Naive B cell (primary cell): ENCODE measurements at regions not wholly inside any gene's neighbourhood (a gene's known extent, or its start where the extent isn't known, plus 50 kb on each side); places are given as distances from the start of the nearest gene placed in this dataset.
"Not testable (repeated sequence)": the region's sequence is repeated elsewhere in the genome, so short reads cannot be mapped to it uniquely, and the experiment has no call there.

Source experiments
- ATAC-seq, 2 donors: fragments of 150-1000 bp; cut with Tn5 transposase; 2 replicates each; pipeline ENCODE4 v1.10.0; 2021; ENCODE audit warnings: low read depth in 2 of 2, mild to moderate bottlenecking in 2 of 2, moderate library complexity in 2 of 2
- DNase-seq: peaks from one replicate; pipeline ENCODE4 v3.0.0; 2022
- H3K27ac Mint-ChIP-seq, 6 donors: one replicate each; pipeline ENCODE4 v1.8.0; 2020 to 2022; ENCODE audit warnings: mild to moderate bottlenecking in 6 of 6, mixed read lengths in 6 of 6, moderate library complexity in 5 of 6, inconsistent platforms in 2 of 6
- H3K27me3 Mint-ChIP-seq, 3 donors: one replicate each; pipeline ENCODE4 v1.8.0; 2021 to 2022; ENCODE audit warnings: mixed read lengths in 3 of 3, mild to moderate bottlenecking in 1 of 3
- H3K36me3 Mint-ChIP-seq, 2 donors: one replicate each; pipeline ENCODE4 v1.8.0; 2020 to 2022; ENCODE audit warnings: mixed read lengths in 2 of 2, inconsistent platforms in 1 of 2, mild to moderate bottlenecking in 1 of 2
- H3K4me1 Mint-ChIP-seq, 3 donors: one replicate each; pipeline ENCODE4 v1.8.0; 2020 to 2022; ENCODE audit warnings: mixed read lengths in 3 of 3, inconsistent platforms in 1 of 3, mild to moderate bottlenecking in 1 of 3, moderate library complexity in 1 of 3
- H3K4me3 Mint-ChIP-seq, 8 donors: one replicate each; pipeline ENCODE4 v1.8.0; 2020 to 2022; ENCODE audit warnings: mild to moderate bottlenecking in 8 of 8, mixed read lengths in 8 of 8, moderate library complexity in 8 of 8, inconsistent platforms in 2 of 8
- H3K9me3 Mint-ChIP-seq, 7 donors: one replicate each; pipeline ENCODE4 v1.8.0; 2020 to 2022; ENCODE audit warnings: mixed read lengths in 7 of 7, mild to moderate bottlenecking in 5 of 7, inconsistent platforms in 2 of 7, moderate library complexity in 1 of 7

- Mint-ChIP-seq H3K27ac (no peak overlapping the region), H3K9me3 (peaks cover 0 to 11% (median 1%) of the 10 kb centered on the region in 7 donors), H3K4me3 (no peak overlapping the region), H3K27me3 (no peaks in the 10 kb centered on the region), H3K4me1 (no peaks in the 10 kb centered on the region), H3K36me3 (no peaks in the 10 kb centered on the region)
- ATAC-seq (no peak), DNase-seq (no peak)
Measured at GRCh38 chr6:19571176-19571575, 266.0 kb upstream of the ID4 start.

- Mint-ChIP-seq H3K4me1 (no peaks in the 10 kb centered on the region), H3K36me3 (no peaks in the 10 kb centered on the region), H3K27me3 (no peaks in the 10 kb centered on the region), H3K9me3 (peaks cover 0 to 22% (median 11%) of the 10 kb centered on the region in 7 donors), H3K27ac (no peak overlapping the region), H3K4me3 (no peak overlapping the region)
- ATAC-seq (no peak), DNase-seq (no peak)
Measured at GRCh38 chr6:19578481-19578880, 258.7 kb upstream of the ID4 start.

GRCh38 chr6:19584207-19584606 lies 253.0 kb upstream of the ID4 start:
- ATAC-seq, H3K4me3 Mint-ChIP-seq: not testable (repeated sequence)

GRCh38 chr6:19587238-19587942 lies 249.8 kb upstream of the ID4 start:
- no peak for DNase-seq
- H3K9me3 Mint-ChIP-seq, result peaks cover 0 to 12% (median 5%) of the 10 kb centered on the region in 7 donors
- no peak for ATAC-seq
- H3K27me3 Mint-ChIP-seq, result no peaks in the 10 kb centered on the region
- H3K27ac Mint-ChIP-seq, result no peak overlapping the region
- no peak overlapping the region for H3K4me3 Mint-ChIP-seq
- H3K36me3 Mint-ChIP-seq, result no peaks in the 10 kb centered on the region
- no peaks in the 10 kb centered on the region for H3K4me1 Mint-ChIP-seq

More at GRCh38 chr6:19584207-19584606, 253.0 kb upstream of the ID4 start:
- H3K27ac Mint-ChIP-seq, H3K4me1 Mint-ChIP-seq, H3K27me3 Mint-ChIP-seq, DNase-seq, H3K36me3 Mint-ChIP-seq: not testable (repeated sequence)
- peaks cover 4 to 21% (median 11%) of the 10 kb centered on the region in 7 donors for H3K9me3 Mint-ChIP-seq

- ATAC-seq (no peak), DNase-seq (no peak)
- peaks cover 0 to 2% (median 0%) of the 10 kb centered on the region in 7 donors for H3K9me3 Mint-ChIP-seq
- no peak overlapping the region for H3K27ac Mint-ChIP-seq
- H3K36me3 Mint-ChIP-seq, result peaks cover 0 to 4% of the 10 kb centered on the region in 2 donors
- H3K27me3 Mint-ChIP-seq, result peaks cover 0 to 6% (median 4%) of the 10 kb centered on the region in 3 donors
- H3K4me1 Mint-ChIP-seq, result no peaks in the 10 kb centered on the region
- H3K4me3 Mint-ChIP-seq, result no peak overlapping the region
Measured at GRCh38 chr6:19590501-19591131, 246.6 kb upstream of the ID4 start.

DNA sequence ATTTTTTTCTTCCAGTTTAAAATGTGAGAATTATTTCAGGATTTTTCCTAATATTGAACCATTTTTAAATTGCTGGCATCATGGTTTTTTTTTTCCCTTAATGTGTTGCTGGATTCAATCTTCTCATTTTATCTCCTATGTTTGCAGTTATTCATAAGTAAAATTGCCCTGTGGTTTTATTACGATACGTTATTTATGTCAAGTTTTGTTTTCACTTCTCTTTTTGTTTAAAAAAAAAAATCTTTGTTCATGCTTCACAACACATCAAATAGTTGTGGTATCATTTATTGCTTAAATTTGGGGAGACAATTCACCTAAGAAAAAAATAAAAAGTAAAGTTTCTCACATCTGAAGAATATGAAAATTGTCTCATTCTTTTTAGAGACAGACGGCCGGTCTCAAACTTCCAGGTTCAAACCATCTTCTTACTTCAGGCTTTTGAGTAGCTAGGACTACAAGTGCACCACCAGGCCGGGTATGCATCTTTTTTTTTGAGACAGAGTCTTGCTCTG lies 239.3 kb upstream of the ID4 start:
- Mint-ChIP-seq H3K27me3 (peaks cover 0 to 24% (median 12%) of the 10 kb centered on the region in 3 donors), H3K9me3 (peaks cover 0 to 28% (median 2%) of the 10 kb centered on the region in 7 donors), H3K27ac (no peak overlapping the region), H3K4me1 (peaks cover 0 to 11% (median 3%) of the 10 kb centered on the region in 3 donors), H3K36me3 (peaks cover 0 to 9% of the 10 kb centered on the region in 2 donors), H3K4me3 (no peak overlapping the region)
- DNase-seq (no peak), ATAC-seq (no peak)

DNA sequence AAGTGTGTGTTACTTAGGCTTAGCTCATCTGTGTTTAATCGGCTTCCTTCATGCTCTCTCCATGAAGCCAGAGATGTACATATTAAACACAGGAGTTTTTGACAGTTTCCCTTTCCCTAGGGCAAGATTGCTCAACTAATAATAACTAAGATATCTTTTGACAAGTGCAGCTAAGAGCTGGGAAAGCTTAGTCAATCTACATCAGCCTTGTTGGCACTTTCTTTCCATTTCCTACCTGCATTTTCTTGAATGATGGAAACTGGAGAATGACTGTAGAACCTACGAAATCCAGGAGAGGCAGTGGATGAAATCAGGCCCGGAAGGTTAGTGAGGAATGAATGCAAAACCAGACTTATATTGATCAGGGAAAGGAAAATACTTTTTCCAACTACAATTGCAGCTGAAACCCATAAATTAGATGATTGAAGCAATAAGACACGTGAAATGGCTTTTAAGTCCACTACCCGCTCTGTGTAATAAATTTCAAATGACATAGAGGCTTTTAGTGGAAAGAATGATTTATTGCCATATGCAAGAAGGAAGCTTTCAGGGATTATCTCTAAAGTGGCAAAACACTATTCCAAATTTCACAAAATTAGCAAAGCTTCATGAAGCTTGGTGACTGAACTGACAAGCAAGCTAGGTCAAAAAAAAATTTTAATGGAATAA lies 237.2 kb upstream of the ID4 start:
- H3K9me3 Mint-ChIP-seq, result peaks cover 0 to 33% (median 2%) of the 10 kb centered on the region in 7 donors
- H3K4me3 Mint-ChIP-seq, result no peak overlapping the region
- H3K36me3 Mint-ChIP-seq, result peaks cover 0 to 7% of the 10 kb centered on the region in 2 donors
- H3K27me3 Mint-ChIP-seq, result peaks cover 6 to 25% (median 15%) of the 10 kb centered on the region in 3 donors
- DNase-seq, result no peak
- no peak for ATAC-seq
- H3K4me1 Mint-ChIP-seq, result peaks cover 0 to 11% (median 3%) of the 10 kb centered on the region in 3 donors
- no peak overlapping the region for H3K27ac Mint-ChIP-seq

GRCh38 chr6:19602434-19603013 lies 234.6 kb upstream of the ID4 start:
- no peak for DNase-seq
- Mint-ChIP-seq H3K9me3 (peaks cover 0 to 35% (median 3%) of the 10 kb centered on the region in 7 donors), H3K36me3 (no peaks in the 10 kb centered on the region), H3K27me3 (peaks cover 6 to 23% (median 20%) of the 10 kb centered on the region in 3 donors), H3K4me1 (peaks cover 0 to 11% (median 3%) of the 10 kb centered on the region in 3 donors), H3K4me3 (no peak overlapping the region), H3K27ac (no peak overlapping the region)
- ATAC-seq, result no peak

- Mint-ChIP-seq H3K9me3 (peaks cover 0 to 36% (median 3%) of the 10 kb centered on the region in 7 donors), H3K4me1 (peaks cover 0 to 6% (median 0%) of the 10 kb centered on the region in 3 donors), H3K36me3 (no peaks in the 10 kb centered on the region), H3K27ac (no peak overlapping the region), H3K27me3 (peaks cover 6 to 23% (median 20%) of the 10 kb centered on the region in 3 donors), H3K4me3 (no peak overlapping the region)
- ATAC-seq (no peak), DNase-seq (no peak)
Measured at GRCh38 chr6:19603721-19604120, 233.4 kb upstream of the ID4 start.

DNA sequence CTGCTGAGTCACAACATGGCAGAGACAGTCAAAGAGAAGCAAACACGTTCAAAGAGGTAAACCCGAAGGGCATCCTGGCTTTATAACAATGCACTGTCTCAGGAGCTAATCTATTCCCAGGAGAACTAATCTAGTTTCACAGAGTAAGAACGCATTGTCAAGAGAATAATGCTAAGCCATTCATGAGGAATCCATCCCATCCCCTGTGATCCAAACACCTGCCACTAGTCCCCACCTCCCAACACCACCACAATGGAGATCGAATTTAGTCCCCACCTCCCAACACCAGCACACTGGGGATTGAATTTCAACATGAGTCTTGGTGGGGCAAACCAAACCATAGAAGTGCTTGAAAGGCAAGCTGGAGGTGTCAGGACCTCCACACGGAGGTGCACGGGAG lies 231.5 kb upstream of the ID4 start:
- no peaks in the 10 kb centered on the region for H3K36me3 Mint-ChIP-seq
- H3K4me3 Mint-ChIP-seq, result no peak overlapping the region
- peaks cover 6 to 15% (median 9%) of the 10 kb centered on the region in 3 donors for H3K27me3 Mint-ChIP-seq
- no peak overlapping the region for H3K27ac Mint-ChIP-seq
- H3K9me3 Mint-ChIP-seq, result peaks cover 0 to 27% (median 3%) of the 10 kb centered on the region in 7 donors
- no peak for ATAC-seq
- no peak for DNase-seq
- H3K4me1 Mint-ChIP-seq, result no peaks in the 10 kb centered on the region

DNA sequence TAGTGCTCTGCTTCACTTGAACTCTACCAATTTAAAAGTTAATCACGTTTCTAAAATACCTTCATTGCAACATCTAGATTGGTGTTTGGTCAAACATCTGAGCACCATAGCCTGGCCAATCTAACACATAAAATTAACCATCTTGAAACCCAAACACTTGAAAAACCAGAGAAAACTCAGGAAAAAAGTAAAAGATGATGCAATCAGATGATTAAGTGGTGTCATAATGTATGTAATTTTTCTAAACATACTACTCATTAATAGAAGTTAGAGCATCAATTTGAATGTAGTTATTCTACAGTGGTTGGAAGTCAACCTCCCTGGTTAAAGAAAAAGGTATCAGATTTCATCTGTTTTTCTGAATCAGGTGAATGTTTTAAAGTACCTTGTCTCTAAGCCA lies 228.6 kb upstream of the ID4 start:
- DNase-seq (no peak), ATAC-seq (no peak)
- H3K36me3 Mint-ChIP-seq, result no peaks in the 10 kb centered on the region
- H3K9me3 Mint-ChIP-seq, result peaks cover 0 to 21% (median 4%) of the 10 kb centered on the region in 7 donors
- no peaks in the 10 kb centered on the region for H3K4me1 Mint-ChIP-seq
- H3K4me3 Mint-ChIP-seq, result no peak overlapping the region
- no peak overlapping the region for H3K27ac Mint-ChIP-seq
- H3K27me3 Mint-ChIP-seq, result peaks cover 3 to 15% (median 4%) of the 10 kb centered on the region in 3 donors

DNA sequence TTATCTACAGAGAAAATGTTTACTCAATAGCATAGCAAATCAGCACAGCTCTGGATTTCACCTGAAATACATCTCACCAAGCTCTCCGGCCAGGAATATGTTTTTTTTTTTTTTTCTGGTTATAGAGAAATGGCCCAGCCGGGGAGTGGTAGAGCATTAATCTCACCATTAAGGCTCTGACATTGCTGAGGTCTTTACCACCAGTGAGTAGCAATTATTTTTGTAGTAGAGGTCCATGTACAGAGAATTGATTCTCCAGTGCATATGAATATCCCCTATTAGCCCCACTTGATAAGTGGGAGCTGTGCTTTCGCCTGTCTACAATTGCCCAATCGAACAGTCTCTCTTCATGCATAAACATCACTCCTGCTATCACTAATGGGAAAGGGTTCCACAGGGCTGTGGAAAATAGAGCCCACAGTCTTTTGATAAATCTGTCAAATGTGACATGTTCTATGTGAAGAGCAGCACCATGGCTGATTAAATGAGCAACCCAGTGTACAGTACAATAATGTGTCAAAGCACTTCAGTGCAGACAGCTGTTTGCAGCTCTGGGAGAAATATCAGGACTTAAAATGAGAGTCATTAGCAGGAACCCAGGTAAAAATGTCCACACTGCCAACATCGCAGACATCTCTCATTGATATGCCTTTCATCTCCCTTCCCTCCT lies 227.1 kb upstream of the ID4 start:
- peaks cover 0 to 8% (median 0%) of the 10 kb centered on the region in 3 donors for H3K27me3 Mint-ChIP-seq
- ATAC-seq (no peak), DNase-seq (no peak)
- H3K9me3 Mint-ChIP-seq, result peaks cover 0 to 17% (median 4%) of the 10 kb centered on the region in 7 donors
- H3K4me3 Mint-ChIP-seq, result no peak overlapping the region
- H3K27ac Mint-ChIP-seq, result no peak overlapping the region
- H3K36me3 Mint-ChIP-seq, result no peaks in the 10 kb centered on the region
- no peaks in the 10 kb centered on the region for H3K4me1 Mint-ChIP-seq
